ENCODE measurements at regions not wholly inside any gene's neighbourhood (a gene's known extent, or its start where the extent isn't known, plus 50 kb on each side); places are given as distances from the start of the nearest gene placed in this dataset.

GRCh38 chr22:22705328-22706100 is 61.1 kb downstream of the GGTLC2 start:
- Histone ChIP-seq H3K14ac (ENCODE audit: insufficient read depth, low read length) (no peak overlapping the region), H3K4me2 (ENCODE audit: insufficient read depth, insufficient read length, low read length) (no peak overlapping the region), H3K27ac (ENCODE audit: insufficient read length, low read depth, low read length) (no peak overlapping the region), H3K79me1 (ENCODE audit: insufficient read depth, low read depth, low read length, poor library complexity, severe bottlenecking) (no peaks in the 10 kb centered on the region), H2BK20ac (ENCODE audit: low read depth, low read length, poor library complexity, severe bottlenecking) (no peak overlapping the region), H3K56ac (ENCODE audit: insufficient read length, low read depth, low read length) (no peak overlapping the region), H3T11ph (ENCODE audit: low read length) (no peak overlapping the region), H2BK120ac (ENCODE audit: low read depth, low read length, poor library complexity, severe bottlenecking) (no peak overlapping the region), H3K4ac (ENCODE audit: low read depth, low read length) (no peak overlapping the region), H3K27me3 (ENCODE audit: insufficient read depth, low read length) (peaks cover 28% of the 10 kb centered on the region; the same call in 1 of the 2 replicates), H3K4me1 (ENCODE audit: insufficient read depth, low read length) (no peaks in the 10 kb centered on the region), H3K9ac (ENCODE audit: extremely low read depth, insufficient read length, low read length) (no peak overlapping the region), H2BK15ac (ENCODE audit: low read depth, low read length) (no peak overlapping the region), H3K23me2 (ENCODE audit: insufficient read length, low read depth, low read length, poor library complexity, severe bottlenecking) (no peaks in the 10 kb centered on the region), H4K20me1 (ENCODE audit: control insufficient read depth, insufficient read depth, insufficient read length) (no peaks in the 10 kb centered on the region), H2BK5ac (ENCODE audit: insufficient read length, low read length) (no peak overlapping the region), H3K23ac (ENCODE audit: insufficient read length, low read depth, low read length) (no peak overlapping the region), H2AK5ac (ENCODE audit: insufficient read length, low read length) (no peak overlapping the region), H3K79me2 (ENCODE audit: insufficient read depth, low read length) (no peaks in the 10 kb centered on the region), H4K91ac (ENCODE audit: insufficient read length, low read depth, low read length) (no peak overlapping the region), H3K18ac (ENCODE audit: insufficient read length, low read depth, low read length) (no peak overlapping the region), H2AFZ (ENCODE audit: low read length) (no peak overlapping the region), H4K5ac (ENCODE audit: insufficient read length, low read depth, low read length) (no peak overlapping the region), H4K8ac (replicated peaks; ENCODE audit: insufficient read length, low read depth, low read length) (no peak overlapping the region), H3K9me3 (ENCODE audit: control insufficient read depth, low read depth, low read length) (no peaks in the 10 kb centered on the region), H2BK12ac (ENCODE audit: insufficient read length, low read depth, low read length) (no peak overlapping the region)
- H3K4me3 Mint-ChIP-seq = no peak overlapping the region
- H3K4me1 Mint-ChIP-seq = no peaks in the 10 kb centered on the region
- no peaks in the 10 kb centered on the region for H3K36me3 Mint-ChIP-seq (ENCODE audit: insufficient read depth in 1 of 3, low read depth in 3 of 3)
- peaks cover 100% of the 10 kb centered on the region for H3K27me3 Mint-ChIP-seq (ENCODE audit: low read depth)
- DNase-seq = peak; percentile 4
- WGBS (ENCODE audit: extremely low coverage, insufficient read length, low lambda C conversion rate) = no CpG with 5 or more reads among the region's 5 CpGs
- H3K9me3 Mint-ChIP-seq = no peaks in the 10 kb centered on the region
- H3K27ac Mint-ChIP-seq = no peak overlapping the region
- TF ChIP-seq CTCF (conservative IDR thresholded peaks at IDR 0.05) = no peak
